ENCODE measurements at regions not wholly inside any gene's neighbourhood (a gene's known extent, or its start where the extent isn't known, plus 50 kb on each side); places are given as distances from the start of the nearest gene placed in this dataset.

DNA sequence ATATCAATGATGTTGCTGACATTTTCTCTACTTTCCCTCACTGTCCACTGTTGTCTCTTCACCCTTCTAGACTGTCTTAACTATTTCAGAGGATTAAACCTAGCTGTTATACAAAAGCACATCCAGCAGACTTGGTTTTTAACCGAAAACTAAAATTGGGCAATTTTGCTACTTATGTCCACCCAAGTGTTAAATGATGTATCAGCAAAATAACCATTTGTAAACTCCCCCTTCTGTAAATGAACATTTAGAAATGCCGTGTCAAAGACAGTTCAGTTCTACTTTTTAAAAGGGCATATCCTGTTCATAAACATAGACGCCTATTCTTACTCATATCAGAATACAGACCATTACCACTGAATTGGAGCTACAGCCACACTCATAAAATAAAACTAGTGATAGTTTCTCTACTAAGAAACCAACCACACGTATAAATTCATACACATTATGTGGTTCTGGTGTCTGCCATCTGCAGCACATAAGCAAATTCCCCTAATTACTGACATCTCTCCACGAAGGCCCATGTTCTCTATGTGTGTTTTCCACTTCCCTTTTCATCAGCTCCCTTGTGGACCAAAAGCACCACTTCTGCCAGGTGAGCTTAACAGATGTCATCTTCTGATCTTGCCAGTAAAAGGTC is 1091.8 kb downstream of the PCDH9 start (continued):
- TF ChIP-seq ZNF462 (CRISPR knock-in tag; IDR thresholded peaks at IDR 0.05) = no peak
- TF ChIP-seq ZNF114 (CRISPR knock-in tag; IDR thresholded peaks at IDR 0.05) = no peak
- no peak for TF ChIP-seq STAT1 (IDR thresholded peaks at IDR 0.05; ENCODE audit: unreplicated experiment)
- no peak for TF ChIP-seq ETS1 (IDR thresholded peaks at IDR 0.05)
- no peak for TF ChIP-seq REST (IDR thresholded peaks at IDR 0.05; ENCODE audit: unreplicated experiment)
- TF ChIP-seq CREB1 (CRISPR knock-in tag; IDR thresholded peaks at IDR 0.05; ENCODE audit: low read depth) = no peak

Data from GM23338 (cell line).